CD4-positive, alpha-beta T cell (primary cell): ENCODE measurements at regions not wholly inside any gene's neighbourhood (a gene's known extent, or its start where the extent isn't known, plus 50 kb on each side); places are given as distances from the start of the nearest gene placed in this dataset.

Experiments
- ATAC-seq: fragments of 200-7000 bp; cut with Tn5 transposase; one replicate; pipeline ENCODE4 v1.10.0; 2022; ENCODE audit warnings: mild to moderate bottlenecking; ENCODE audit not compliant: poor library complexity
- CTCF ChIA-PET: fragments of 350-600 bp; sonication (Branson Sonifier 250); formaldehyde crosslinking; loops from one replicate; lab custom pipeline; 2021; ENCODE audit warnings: antibody characterized with exemption, inconsistent platforms; lab: Charles Lee
- POLR2A ChIA-PET: fragments of 350-600 bp; sonication (Branson Sonifier 250); formaldehyde crosslinking; loops from one replicate; lab custom pipeline; 2021; ENCODE audit warnings: antibody characterized with exemption, inconsistent platforms; lab: Charles Lee
- DNase-seq, 14 experiments: peaks; one replicate each; pipeline ENCODE4 v3.0.0-alpha.2; 2013 to 2020; ENCODE audit warnings: mixed read lengths in 2 of 14
- H3K27ac ChIP-seq, 2 donors: one replicate each; pipeline versions ENCODE4 v1.5.1 to v1.7.0; 2013; ENCODE audit warnings: low read length in 2 of 2, low read depth in 1 of 2, mild to moderate bottlenecking in 1 of 2
- H3K27me3 ChIP-seq, 2 experiments: 1 replicate in 1 of 2; 2 replicates in 1 of 2; pipeline versions ENCODE4 v1.6.1 to v1.7.0; 2013; ENCODE audit warnings: low read length in 2 of 2, control low read depth in 1 of 2, mild to moderate bottlenecking in 1 of 2, moderate library complexity in 1 of 2; ENCODE audit not compliant: insufficient read depth in 2 of 2, control insufficient read depth in 1 of 2
- H3K36me3 ChIP-seq: one replicate; pipeline ENCODE4 v1.6.1; 2013; ENCODE audit warnings: low read length, control low read depth; ENCODE audit not compliant: insufficient read depth
- H3K4me1 ChIP-seq: one replicate; pipeline ENCODE4 v1.6.1; 2013; ENCODE audit warnings: low read length, control low read depth; ENCODE audit not compliant: insufficient read depth
- H3K4me3 ChIP-seq: one replicate; pipeline ENCODE4 v1.5.1; 2013; ENCODE audit warnings: mild to moderate bottlenecking, low read length, moderate library complexity
- H3K9me3 ChIP-seq, 2 experiments: 1 replicate in 1 of 2; 2 replicates in 1 of 2; pipeline versions ENCODE4 v1.6.1 to v1.7.0; 2013; ENCODE audit warnings: low read length in 2 of 2, mild to moderate bottlenecking in 2 of 2, control low read depth in 1 of 2, moderate library complexity in 1 of 2; ENCODE audit not compliant: control insufficient read depth in 1 of 2, insufficient read depth in 1 of 2
- H3K27ac Mint-ChIP-seq: one replicate; pipeline ENCODE4 v1.8.0; 2020; ENCODE audit warnings: mixed read lengths
- H3K27me3 Mint-ChIP-seq: one replicate; pipeline ENCODE4 v1.8.0; 2021; ENCODE audit warnings: mixed read lengths
- H3K36me3 Mint-ChIP-seq: one replicate; pipeline ENCODE4 v1.8.0; 2021; ENCODE audit warnings: low read depth, mixed read lengths
- H3K4me1 Mint-ChIP-seq: one replicate; pipeline ENCODE4 v1.8.0; 2021; ENCODE audit warnings: low read depth, mixed read lengths
- H3K4me3 Mint-ChIP-seq: one replicate; pipeline ENCODE4 v1.8.0; 2020; ENCODE audit warnings: mild to moderate bottlenecking, mixed read lengths
- H3K9me3 Mint-ChIP-seq: one replicate; pipeline ENCODE4 v1.8.0; 2020; ENCODE audit warnings: mixed read lengths
- CTCF ChIP-seq: fragments of 200-600 bp; IDR thresholded peaks from one replicate; pipeline ENCODE4 v1.8.0; 2022; ENCODE audit warnings: antibody characterized with exemption, mild to moderate bottlenecking
- intact Hi-C, 2 experiments: fragments of 100-400 bp; cut with DNase I in 1 of 2; cut with micrococcal nuclease in 1 of 2; formaldehyde crosslinking; loops; one replicate each; pipeline versions ENCODE4 v1.15.1 to v1.9.0; 2023 to 2025; cut with DNase I, micrococcal nuclease

- Mint-ChIP-seq H3K27ac (no peak overlapping the region), H3K27me3 (no peaks in the 10 kb centered on the region), H3K4me1 (no peaks in the 10 kb centered on the region), H3K36me3 (no peaks in the 10 kb centered on the region), H3K4me3 (no peak overlapping the region), H3K9me3 (no peaks in the 10 kb centered on the region)
- Histone ChIP-seq H3K27me3 (no peaks in the 10 kb centered on the region), H3K4me3 (no peak overlapping the region), H3K27ac (no peak overlapping the region), H3K9me3 (no peaks in the 10 kb centered on the region), H3K4me1 (no peaks in the 10 kb centered on the region), H3K36me3 (no peaks in the 10 kb centered on the region)
- POLR2A ChIA-PET, result no interaction called here
- intact Hi-C loops, result no loop called here
- no peak for DNase-seq
- CTCF ChIA-PET, result no interaction called here
- TF ChIP-seq CTCF, result no peak
- no peak for ATAC-seq
These were observed 281.0 kb downstream of the PDGFC start for GRCh38 chr4:156690572-156690971.

GRCh38 chr4:156686120-156686519, 285.5 kb downstream of the PDGFC start:
- ChIA-PET CTCF (no interaction called here), POLR2A (no interaction called here)
- intact Hi-C loops, result no loop called here
- no peaks in the 10 kb centered on the region for H3K9me3 Mint-ChIP-seq
- no peaks in the 10 kb centered on the region for H3K36me3 Mint-ChIP-seq
- no peaks in the 10 kb centered on the region for H3K27me3 Mint-ChIP-seq
- no peak for DNase-seq
- no peak overlapping the region for H3K4me3 Mint-ChIP-seq
- no peak for TF ChIP-seq CTCF
- no peaks in the 10 kb centered on the region for H3K4me1 Mint-ChIP-seq
- H3K9me3 ChIP-seq, result no peaks in the 10 kb centered on the region
- H3K27me3 ChIP-seq, result no peaks in the 10 kb centered on the region
- H3K27ac Mint-ChIP-seq, result no peak overlapping the region
- H3K36me3 ChIP-seq, result no peaks in the 10 kb centered on the region
- H3K27ac ChIP-seq, result no peak overlapping the region
- H3K4me1 ChIP-seq, result no peaks in the 10 kb centered on the region
- no peak for ATAC-seq
- H3K4me3 ChIP-seq, result no peak overlapping the region

GRCh38 chr4:156685308-156685707, 286.3 kb downstream of the PDGFC start:
- Histone ChIP-seq H3K9me3 (no peaks in the 10 kb centered on the region), H3K27ac (no peak overlapping the region), H3K4me1 (no peaks in the 10 kb centered on the region), H3K36me3 (no peaks in the 10 kb centered on the region), H3K4me3 (no peak overlapping the region), H3K27me3 (no peaks in the 10 kb centered on the region)
- Mint-ChIP-seq H3K27ac (no peak overlapping the region), H3K27me3 (no peaks in the 10 kb centered on the region), H3K36me3 (no peaks in the 10 kb centered on the region), H3K9me3 (no peaks in the 10 kb centered on the region), H3K4me3 (no peak overlapping the region), H3K4me1 (no peaks in the 10 kb centered on the region)
- no peak for ATAC-seq
- POLR2A ChIA-PET, result no interaction called here
- CTCF ChIA-PET, result no interaction called here
- intact Hi-C loops, result no loop called here
- no peak for DNase-seq
- no peak for TF ChIP-seq CTCF
